ENCODE measurements at regions not wholly inside any gene's neighbourhood (a gene's known extent, or its start where the extent isn't known, plus 50 kb on each side); places are given as distances from the start of the nearest gene placed in this dataset.

DNA sequence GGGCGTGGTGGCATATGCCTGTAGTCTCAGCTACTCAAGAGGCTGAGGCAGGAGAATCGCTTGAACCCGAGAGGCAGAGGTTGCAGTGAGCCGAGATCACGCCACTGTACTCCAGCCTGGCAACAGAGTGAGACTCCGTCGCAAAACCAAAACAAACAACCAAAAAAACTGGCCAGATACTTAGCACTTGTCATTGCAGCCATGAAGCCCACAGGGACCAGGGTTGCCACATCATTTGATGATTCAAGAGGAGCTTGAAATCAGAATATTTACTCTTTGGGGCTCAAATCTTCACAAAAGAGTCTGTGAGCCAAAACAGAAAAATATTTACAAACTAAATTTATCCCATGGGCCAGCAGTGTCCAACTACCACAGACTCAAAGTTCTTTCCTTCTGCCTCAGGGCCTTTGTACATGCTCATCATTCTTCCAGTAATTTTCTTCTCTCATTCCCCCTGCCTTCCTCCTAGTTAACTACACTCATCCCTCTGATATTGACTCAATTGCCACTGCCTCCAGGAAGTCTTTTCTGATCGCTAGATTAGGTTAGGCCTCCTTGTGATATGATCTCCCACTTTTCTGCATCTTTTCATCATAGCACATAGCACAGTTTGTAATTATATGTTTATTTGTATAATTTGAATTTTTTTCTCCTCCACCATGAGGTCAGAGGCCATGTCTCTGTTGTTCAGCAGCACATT, 130.8 kb upstream of the PLEKHG7 start:
- TF ChIP-seq, protein P1, sequence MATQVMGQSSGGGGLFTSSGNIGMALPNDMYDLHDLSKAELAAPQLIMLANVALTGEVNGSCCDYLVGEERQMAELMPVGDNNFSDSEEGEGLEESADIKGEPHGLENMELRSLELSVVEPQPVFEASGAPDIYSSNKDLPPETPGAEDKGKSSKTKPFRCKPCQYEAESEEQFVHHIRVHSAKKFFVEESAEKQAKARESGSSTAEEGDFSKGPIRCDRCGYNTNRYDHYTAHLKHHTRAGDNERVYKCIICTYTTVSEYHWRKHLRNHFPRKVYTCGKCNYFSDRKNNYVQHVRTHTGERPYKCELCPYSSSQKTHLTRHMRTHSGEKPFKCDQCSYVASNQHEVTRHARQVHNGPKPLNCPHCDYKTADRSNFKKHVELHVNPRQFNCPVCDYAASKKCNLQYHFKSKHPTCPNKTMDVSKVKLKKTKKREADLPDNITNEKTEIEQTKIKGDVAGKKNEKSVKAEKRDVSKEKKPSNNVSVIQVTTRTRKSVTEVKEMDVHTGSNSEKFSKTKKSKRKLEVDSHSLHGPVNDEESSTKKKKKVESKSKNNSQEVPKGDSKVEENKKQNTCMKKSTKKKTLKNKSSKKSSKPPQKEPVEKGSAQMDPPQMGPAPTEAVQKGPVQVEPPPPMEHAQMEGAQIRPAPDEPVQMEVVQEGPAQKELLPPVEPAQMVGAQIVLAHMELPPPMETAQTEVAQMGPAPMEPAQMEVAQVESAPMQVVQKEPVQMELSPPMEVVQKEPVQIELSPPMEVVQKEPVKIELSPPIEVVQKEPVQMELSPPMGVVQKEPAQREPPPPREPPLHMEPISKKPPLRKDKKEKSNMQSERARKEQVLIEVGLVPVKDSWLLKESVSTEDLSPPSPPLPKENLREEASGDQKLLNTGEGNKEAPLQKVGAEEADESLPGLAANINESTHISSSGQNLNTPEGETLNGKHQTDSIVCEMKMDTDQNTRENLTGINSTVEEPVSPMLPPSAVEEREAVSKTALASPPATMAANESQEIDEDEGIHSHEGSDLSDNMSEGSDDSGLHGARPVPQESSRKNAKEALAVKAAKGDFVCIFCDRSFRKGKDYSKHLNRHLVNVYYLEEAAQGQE (IDR thresholded peaks at IDR 0.05; ENCODE audit: low read depth), result no peak
- TF ChIP-seq POLR2A (IDR thresholded peaks at IDR 0.05; ENCODE audit: borderline replicate concordance, extremely low read depth, insufficient read depth, insufficient read length) (no peak), POLR2AphosphoS5 (IDR thresholded peaks at IDR 0.05; ENCODE audit: low read depth, low read length) (no peak), ZFX (IDR thresholded peaks at IDR 0.05) (no peak), SIN3A (IDR thresholded peaks at IDR 0.05; ENCODE audit: low read depth) (no peak), YY1 (IDR thresholded peaks at IDR 0.05; ENCODE audit: extremely low read depth, insufficient replicate concordance, low read depth, low read length) (no peak), JUND (IDR thresholded peaks at IDR 0.05) (no peak), EGR1 (IDR thresholded peaks at IDR 0.05; ENCODE audit: low read depth) (no peak), ELF1 (IDR thresholded peaks at IDR 0.05; ENCODE audit: borderline replicate concordance, low read depth) (no peak)
- TF ChIP-seq, protein P2, sequence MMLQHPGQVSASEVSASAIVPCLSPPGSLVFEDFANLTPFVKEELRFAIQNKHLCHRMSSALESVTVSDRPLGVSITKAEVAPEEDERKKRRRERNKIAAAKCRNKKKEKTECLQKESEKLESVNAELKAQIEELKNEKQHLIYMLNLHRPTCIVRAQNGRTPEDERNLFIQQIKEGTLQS (IDR thresholded peaks at IDR 0.05), result no peak
- TF ChIP-seq, protein P3, sequence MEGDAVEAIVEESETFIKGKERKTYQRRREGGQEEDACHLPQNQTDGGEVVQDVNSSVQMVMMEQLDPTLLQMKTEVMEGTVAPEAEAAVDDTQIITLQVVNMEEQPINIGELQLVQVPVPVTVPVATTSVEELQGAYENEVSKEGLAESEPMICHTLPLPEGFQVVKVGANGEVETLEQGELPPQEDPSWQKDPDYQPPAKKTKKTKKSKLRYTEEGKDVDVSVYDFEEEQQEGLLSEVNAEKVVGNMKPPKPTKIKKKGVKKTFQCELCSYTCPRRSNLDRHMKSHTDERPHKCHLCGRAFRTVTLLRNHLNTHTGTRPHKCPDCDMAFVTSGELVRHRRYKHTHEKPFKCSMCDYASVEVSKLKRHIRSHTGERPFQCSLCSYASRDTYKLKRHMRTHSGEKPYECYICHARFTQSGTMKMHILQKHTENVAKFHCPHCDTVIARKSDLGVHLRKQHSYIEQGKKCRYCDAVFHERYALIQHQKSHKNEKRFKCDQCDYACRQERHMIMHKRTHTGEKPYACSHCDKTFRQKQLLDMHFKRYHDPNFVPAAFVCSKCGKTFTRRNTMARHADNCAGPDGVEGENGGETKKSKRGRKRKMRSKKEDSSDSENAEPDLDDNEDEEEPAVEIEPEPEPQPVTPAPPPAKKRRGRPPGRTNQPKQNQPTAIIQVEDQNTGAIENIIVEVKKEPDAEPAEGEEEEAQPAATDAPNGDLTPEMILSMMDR (IDR thresholded peaks at IDR 0.05 in 2 of 3, conservative IDR thresholded peaks at IDR 0.05 in 1 of 3; ENCODE audit: borderline replicate concordance in 1 of 3, insufficient read depth in 1 of 3, low read depth in 2 of 3, low read length in 2 of 3), result no peak

All from HCT116 (cell line).